ENCODE measurements at regions not wholly inside any gene's neighbourhood (a gene's known extent, or its start where the extent isn't known, plus 50 kb on each side); places are given as distances from the start of the nearest gene placed in this dataset.

DNA sequence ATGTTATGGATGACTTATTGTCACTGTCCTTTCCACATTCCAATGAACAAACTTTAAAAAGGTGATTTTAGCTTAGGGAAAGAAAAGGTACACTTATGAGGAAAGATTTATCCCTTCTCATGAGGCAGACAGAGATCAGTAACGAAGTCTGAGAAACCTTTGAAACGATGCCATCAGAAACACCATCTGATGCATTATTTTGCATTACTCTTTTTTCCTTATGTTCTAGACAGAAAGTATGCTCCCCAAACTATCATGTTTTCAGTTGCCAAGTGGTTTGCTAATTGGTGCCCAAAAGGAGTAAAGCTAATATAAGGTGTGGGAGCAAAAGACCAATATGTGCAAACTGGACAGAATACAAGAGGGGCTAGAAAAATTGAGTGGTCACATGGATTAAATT, 397.7 kb upstream of the RIOK2 start:
- no peaks in the 10 kb centered on the region for H3K36me3 Mint-ChIP-seq (ENCODE audit: low read depth)
- CTCF ChIA-PET = interaction anchor here (0.5 kb wide), 1 partner anchor 1216 kb away, joined by 3 read pairs; no protein-coding TSS in a partner anchor

DNA sequence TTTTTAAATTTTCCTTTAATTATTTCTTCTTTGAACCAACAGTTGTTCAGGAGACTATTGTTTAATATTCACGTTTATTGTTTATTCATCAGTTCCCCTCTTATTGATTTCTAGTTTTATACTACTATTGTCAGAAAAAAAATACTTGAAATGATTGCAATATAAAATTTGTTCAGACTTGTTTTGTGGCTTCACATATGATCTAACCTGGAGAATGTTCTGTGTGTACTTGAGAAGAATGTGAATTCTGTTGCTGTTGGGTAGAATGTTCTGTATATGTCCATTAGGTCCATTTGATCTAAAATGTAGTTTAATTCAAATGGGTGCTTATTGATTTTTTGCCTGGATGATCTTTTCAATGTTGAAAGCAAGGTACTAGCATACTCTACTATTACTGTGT, 408.7 kb upstream of the RIOK2 start:
- H3K9me3 ChIP-seq (ENCODE audit: control insufficient read depth in 1 of 2, insufficient read depth in 1 of 2, low read length in 2 of 2) = peaks cover 0 to 6% of the 10 kb centered on the region in 2 experiments
- ChIA-PET CTCF (no interaction called here), POLR2A (no interaction called here)
- H3K4me3 Mint-ChIP-seq = no peak overlapping the region
- H3K36me3 ChIP-seq (ENCODE audit: insufficient read depth, low read length) = no peaks in the 10 kb centered on the region
- no peaks in the 10 kb centered on the region for H3K36me3 Mint-ChIP-seq (ENCODE audit: low read depth)
- no peaks in the 10 kb centered on the region for H3K27me3 ChIP-seq (ENCODE audit: control insufficient read depth in 1 of 2, insufficient read depth in 2 of 2, low read length in 2 of 2)
- H3K27ac ChIP-seq (ENCODE audit: low read depth in 1 of 2, low read length in 2 of 2) = no peak overlapping the region
- no peaks in the 10 kb centered on the region for H3K9me3 Mint-ChIP-seq
- ATAC-seq (ENCODE audit: poor library complexity) = no peak
- no peak for DNase-seq
- H3K27ac Mint-ChIP-seq = no peak overlapping the region
- H3K4me1 Mint-ChIP-seq (ENCODE audit: low read depth) = no peaks in the 10 kb centered on the region
- no peak overlapping the region for H3K4me3 ChIP-seq (ENCODE audit: low read length)
- H3K27me3 Mint-ChIP-seq = no peaks in the 10 kb centered on the region
- intact Hi-C loops (cut with DNase I, micrococcal nuclease) = no loop called here
- TF ChIP-seq, protein P1, sequence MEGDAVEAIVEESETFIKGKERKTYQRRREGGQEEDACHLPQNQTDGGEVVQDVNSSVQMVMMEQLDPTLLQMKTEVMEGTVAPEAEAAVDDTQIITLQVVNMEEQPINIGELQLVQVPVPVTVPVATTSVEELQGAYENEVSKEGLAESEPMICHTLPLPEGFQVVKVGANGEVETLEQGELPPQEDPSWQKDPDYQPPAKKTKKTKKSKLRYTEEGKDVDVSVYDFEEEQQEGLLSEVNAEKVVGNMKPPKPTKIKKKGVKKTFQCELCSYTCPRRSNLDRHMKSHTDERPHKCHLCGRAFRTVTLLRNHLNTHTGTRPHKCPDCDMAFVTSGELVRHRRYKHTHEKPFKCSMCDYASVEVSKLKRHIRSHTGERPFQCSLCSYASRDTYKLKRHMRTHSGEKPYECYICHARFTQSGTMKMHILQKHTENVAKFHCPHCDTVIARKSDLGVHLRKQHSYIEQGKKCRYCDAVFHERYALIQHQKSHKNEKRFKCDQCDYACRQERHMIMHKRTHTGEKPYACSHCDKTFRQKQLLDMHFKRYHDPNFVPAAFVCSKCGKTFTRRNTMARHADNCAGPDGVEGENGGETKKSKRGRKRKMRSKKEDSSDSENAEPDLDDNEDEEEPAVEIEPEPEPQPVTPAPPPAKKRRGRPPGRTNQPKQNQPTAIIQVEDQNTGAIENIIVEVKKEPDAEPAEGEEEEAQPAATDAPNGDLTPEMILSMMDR (IDR thresholded peaks at IDR 0.05) = no peak
- no peaks in the 10 kb centered on the region for H3K4me1 ChIP-seq (ENCODE audit: insufficient read depth, low read length)

More for the DNA sequence above, 397.7 kb upstream of the RIOK2 start:
- H3K27ac ChIP-seq (ENCODE audit: low read depth in 1 of 2, low read length in 2 of 2) = no peak overlapping the region
- Mint-ChIP-seq H3K27ac (no peak overlapping the region), H3K4me1 (ENCODE audit: low read depth) (no peaks in the 10 kb centered on the region), H3K4me3 (no peak overlapping the region), H3K9me3 (no peaks in the 10 kb centered on the region), H3K27me3 (no peaks in the 10 kb centered on the region)
- H3K4me1 ChIP-seq (ENCODE audit: insufficient read depth, low read length) = no peaks in the 10 kb centered on the region
- H3K27me3 ChIP-seq (ENCODE audit: control insufficient read depth in 1 of 2, insufficient read depth in 2 of 2, low read length in 2 of 2) = no peaks in the 10 kb centered on the region
- no peak for ATAC-seq (ENCODE audit: poor library complexity)
- DNase-seq = no peak
- no peaks in the 10 kb centered on the region for H3K36me3 ChIP-seq (ENCODE audit: insufficient read depth, low read length)
- POLR2A ChIA-PET = no interaction called here
- H3K4me3 ChIP-seq (ENCODE audit: low read length) = no peak overlapping the region
- TF ChIP-seq, protein P1 (IDR thresholded peaks at IDR 0.05) = no peak
- H3K9me3 ChIP-seq (ENCODE audit: control insufficient read depth in 1 of 2, insufficient read depth in 1 of 2, low read length in 2 of 2) = peaks cover 0 to 7% of the 10 kb centered on the region in 2 experiments
- intact Hi-C loops (cut with DNase I, micrococcal nuclease) = no loop called here

DNA sequence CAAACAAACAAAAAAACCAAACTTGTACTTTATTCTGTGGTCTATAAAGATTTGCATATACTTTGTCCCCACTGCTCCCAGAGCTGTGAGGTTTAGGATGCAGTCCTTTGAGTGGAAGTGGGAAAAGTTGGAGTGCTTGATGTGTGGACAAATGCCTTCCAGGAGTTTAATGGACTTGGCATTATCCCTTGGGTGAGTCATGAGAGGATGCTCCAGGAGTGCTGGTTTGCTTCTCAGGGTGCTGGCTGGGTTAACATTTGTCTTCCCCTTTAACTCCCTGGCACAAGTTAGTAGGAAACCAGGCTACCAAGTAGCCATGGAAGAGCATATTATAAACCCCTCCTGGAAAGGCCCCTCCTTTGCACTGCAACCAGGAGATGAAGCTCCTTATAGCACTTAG, 417.4 kb upstream of the RIOK2 start:
- Mint-ChIP-seq H3K9me3 (peaks cover 20% of the 10 kb centered on the region), H3K27me3 (peaks cover 4% of the 10 kb centered on the region)
- no peak overlapping the region for H3K4me3 ChIP-seq (ENCODE audit: low read length)

More for the DNA sequence above, 417.4 kb upstream of the RIOK2 start:
- CTCF ChIA-PET = no interaction called here
- H3K4me3 Mint-ChIP-seq = no peak overlapping the region
- Histone ChIP-seq H3K27ac (ENCODE audit: low read depth in 1 of 2, low read length in 2 of 2) (no peak overlapping the region), H3K27me3 (ENCODE audit: control insufficient read depth in 1 of 2, insufficient read depth in 2 of 2, low read length in 2 of 2) (no peaks in the 10 kb centered on the region), H3K4me1 (ENCODE audit: insufficient read depth, low read length) (no peaks in the 10 kb centered on the region), H3K9me3 (ENCODE audit: control insufficient read depth in 1 of 2, insufficient read depth in 1 of 2, low read length in 2 of 2) (peaks cover 0 to 34% of the 10 kb centered on the region in 2 experiments), H3K36me3 (ENCODE audit: insufficient read depth, low read length) (no peaks in the 10 kb centered on the region)
- intact Hi-C loops (cut with DNase I, micrococcal nuclease) = no loop called here
- H3K36me3 Mint-ChIP-seq (ENCODE audit: low read depth) = no peaks in the 10 kb centered on the region
- ATAC-seq (ENCODE audit: poor library complexity) (no peak), DNase-seq (no peak)
- POLR2A ChIA-PET = no interaction called here
- H3K4me1 Mint-ChIP-seq (ENCODE audit: low read depth) = no peaks in the 10 kb centered on the region
- TF ChIP-seq, protein P1 (IDR thresholded peaks at IDR 0.05) = no peak
- no peak overlapping the region for H3K27ac Mint-ChIP-seq
